GM18511 (cell line): ENCODE measurements at regions not wholly inside any gene's neighbourhood (a gene's known extent, or its start where the extent isn't known, plus 50 kb on each side); places are given as distances from the start of the nearest gene placed in this dataset.

ENCODE experiments used
- ATAC-seq: cut with Tn5 transposase; IDR thresholded peaks from one replicate; pipeline ENCODE4 v1.9.1; 2021; ENCODE audit warnings: mild to moderate bottlenecking, moderate library complexity; ENCODE audit not compliant: unreplicated experiment

- no peak for ATAC-seq
These were observed 137.8 kb upstream of the SPACA1 start for GRCh38 chr6:87909849-87910248.

- ATAC-seq, result no peak
These were observed 138.4 kb upstream of the SPACA1 start for GRCh38 chr6:87908978-87909811.

DNA sequence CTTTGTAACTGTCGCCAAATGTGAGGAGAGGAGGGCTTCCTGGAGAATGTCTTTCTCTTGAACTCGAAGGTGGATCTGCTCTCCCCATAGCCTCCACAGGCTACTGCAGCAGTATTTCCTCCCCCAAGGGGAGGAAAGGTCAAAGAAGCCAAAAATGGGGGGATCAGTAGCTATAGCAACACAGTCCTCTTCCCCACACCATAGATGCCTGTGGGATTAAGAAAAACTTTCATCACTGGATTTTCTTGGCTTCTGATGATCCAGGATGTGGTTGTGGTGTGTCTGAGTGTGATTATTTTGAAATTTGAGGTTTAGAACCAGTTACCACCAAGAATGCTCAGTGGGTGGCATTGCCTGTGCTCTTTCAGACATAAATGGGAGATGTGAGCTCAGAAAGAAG lies 140.1 kb upstream of the SPACA1 start:
- ATAC-seq, result peak; percentile 41

DNA sequence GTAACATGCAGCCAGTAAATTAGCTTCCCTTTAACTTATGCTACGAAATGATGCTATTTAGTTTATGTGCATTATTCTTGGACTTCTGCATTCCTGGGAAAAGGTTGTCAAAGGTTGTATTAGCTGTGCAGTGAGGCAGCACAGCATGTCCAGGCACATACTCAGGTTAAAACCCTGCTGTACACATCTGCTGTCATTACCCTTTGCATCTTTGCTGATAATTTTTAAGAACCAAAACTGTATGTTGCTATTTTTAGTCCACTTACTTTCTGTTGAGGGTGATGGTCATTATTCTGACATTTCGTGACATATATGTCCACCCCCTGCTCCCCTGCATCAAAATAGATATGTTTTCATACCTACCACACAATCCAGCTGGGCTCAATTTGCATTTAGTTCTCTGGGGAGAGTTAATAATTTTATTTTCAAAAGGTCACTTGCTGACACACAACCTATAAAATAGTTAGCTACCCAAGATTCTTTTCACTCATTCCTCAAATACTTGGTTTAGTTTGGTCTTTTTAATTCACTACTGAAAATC lies 142.5 kb upstream of the SPACA1 start:
- ATAC-seq, result peak; percentile 89

DNA sequence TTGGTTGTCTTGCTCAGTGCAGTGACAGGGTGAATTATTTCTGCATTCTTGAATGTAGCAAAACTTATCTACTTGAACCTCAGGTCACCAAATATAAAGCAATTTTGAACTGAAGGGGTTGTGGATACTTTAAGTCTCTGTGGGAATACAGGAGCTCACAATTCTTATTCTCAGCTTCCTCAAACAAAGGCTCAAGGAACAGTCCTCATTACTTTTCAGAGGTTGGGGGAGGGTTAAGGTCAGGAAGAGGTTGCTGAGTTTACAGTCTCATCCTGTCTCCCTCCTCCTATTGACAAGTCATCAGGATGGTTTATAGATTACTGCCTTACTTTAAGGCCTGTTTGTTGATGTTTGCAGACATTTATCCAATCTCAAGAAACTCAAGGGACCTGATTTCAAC lies 143.6 kb upstream of the SPACA1 start:
- ATAC-seq, result no peak

DNA sequence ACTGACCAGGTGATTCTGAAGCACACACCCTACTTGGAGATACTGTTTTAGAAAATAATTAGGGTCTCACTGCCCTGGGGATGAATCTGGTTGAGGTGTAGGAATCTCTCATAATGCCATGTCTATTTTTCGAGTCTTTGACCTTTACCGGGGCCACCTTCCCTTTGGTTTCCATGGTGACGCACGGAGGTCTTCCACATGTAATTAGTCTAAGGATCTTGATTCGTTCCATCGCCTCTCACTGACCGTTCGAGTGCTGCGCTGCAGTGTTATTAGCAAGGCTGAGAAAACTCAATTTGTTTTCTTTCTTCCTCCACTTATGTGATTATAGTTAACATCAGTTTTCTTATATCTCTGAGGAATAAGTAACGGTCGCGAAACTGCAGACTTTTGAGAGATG lies 144.3 kb upstream of the SPACA1 start:
- no peak for ATAC-seq

DNA sequence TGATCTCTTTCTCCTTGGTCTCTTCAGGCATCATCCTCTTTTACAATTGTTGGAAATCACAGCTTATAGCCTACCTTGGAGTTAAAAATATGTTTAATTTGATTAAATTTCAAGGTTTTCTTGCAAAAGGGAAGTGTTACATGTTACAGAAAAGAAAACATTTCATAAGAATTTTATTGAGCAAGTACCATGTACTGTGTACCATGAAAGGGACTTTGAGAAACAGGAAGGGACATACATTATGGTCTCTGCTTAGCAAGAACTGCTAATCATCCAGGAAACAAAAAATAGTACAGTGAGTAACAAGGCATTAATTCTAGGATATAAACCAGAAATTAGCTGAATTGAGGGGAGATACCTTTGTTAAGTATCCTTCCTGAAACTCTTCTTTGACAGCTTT lies 145.3 kb upstream of the SPACA1 start:
- ATAC-seq, result no peak

DNA sequence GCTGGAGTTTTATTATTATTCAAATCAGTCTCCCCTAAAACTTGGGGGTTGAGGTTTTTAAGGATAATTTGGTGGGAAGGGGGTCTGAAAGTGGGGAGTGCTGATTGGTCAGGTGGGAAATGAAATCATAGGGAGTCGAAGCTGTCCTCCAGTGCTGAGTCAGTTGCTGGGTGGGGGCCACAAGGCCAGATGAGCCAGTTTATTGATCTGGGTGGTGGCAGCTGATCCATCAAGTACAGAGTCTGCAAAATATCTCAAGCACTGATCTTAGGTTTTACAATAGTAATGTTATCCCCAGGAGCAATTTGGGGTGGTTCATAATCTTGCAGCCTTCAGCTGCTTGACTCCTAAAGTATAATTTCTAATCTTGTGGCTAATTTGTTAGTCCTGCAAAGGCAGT lies 146.0 kb upstream of the SPACA1 start:
- ATAC-seq, result no peak

DNA sequence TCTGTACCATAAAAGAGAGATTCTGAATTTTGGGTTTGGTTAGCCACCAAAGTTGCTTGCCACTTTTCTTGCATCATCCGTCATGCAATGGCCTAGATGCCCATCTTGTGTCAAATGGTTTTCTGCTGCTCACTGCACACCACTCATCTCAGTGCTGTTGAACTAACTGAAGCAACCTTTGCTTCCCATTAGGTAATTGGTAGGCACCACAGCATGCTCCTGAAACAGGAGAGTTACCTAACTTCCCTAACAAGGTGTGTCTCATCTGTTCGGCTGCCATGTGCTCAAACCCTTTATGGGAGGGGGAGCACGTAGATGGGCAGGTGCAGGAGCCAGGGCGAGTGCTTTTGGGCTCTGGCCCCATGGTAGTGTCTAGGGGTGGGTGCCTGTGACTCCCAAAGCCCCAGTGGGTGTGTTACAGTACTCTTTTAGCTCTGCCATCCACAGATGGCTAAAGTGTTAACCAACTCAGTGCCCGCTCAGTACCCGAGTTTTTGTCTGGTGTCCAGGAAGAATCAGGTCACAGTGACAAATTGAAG lies 147.4 kb upstream of the SPACA1 start:
- no peak for ATAC-seq

GRCh38 chr6:87899499-87900147 lies 148.0 kb upstream of the SPACA1 start:
- no peak for ATAC-seq

- no peak for ATAC-seq
These were observed 150.0 kb upstream of the SPACA1 start for GRCh38 chr6:87897663-87898062.

- ATAC-seq, result no peak
These were observed 150.6 kb upstream of the SPACA1 start for GRCh38 chr6:87897013-87897412.

- no peak for ATAC-seq
These were observed 160.4 kb upstream of the SPACA1 start for GRCh38 chr6:87887266-87887665.

- ATAC-seq, result no peak
These were observed 163.4 kb upstream of the SPACA1 start for GRCh38 chr6:87884203-87884602.

GRCh38 chr6:87881342-87881895 lies 166.2 kb upstream of the SPACA1 start:
- ATAC-seq, result no peak

DNA sequence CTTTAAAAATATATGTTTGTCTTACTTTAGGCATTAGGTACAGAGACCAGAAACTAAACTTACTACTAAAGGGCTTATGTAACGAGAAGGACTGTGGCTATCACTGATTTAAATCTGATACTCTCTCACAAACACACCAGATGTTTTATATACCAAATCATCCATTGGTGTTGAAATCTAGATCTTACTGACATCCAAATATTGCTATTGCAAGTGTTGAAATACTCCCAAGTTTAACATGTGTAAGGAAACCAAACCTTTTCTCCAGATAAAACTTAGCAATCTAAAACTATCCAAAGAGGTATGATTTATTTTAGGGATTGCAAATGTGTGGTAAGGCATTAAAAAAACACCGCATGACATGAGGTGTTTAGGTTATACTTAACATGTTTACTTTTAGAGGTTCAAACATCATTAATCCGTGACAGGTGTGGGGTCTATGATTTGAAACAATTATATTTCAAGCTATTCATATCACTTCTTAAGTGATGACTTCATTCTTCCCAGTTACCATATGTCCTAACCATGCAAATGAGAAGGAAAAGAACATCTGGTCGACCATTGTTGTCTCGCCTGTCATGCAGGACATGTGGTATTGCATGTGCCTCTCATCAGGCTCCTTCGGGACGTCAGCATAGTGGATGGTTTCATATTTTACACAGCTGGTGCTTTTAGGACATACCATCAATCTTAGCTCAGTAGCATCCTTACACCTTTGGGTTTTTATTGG lies 168.3 kb upstream of the SPACA1 start:
- peak; percentile 84 for ATAC-seq

- ATAC-seq, result no peak
These were observed 171.9 kb upstream of the SPACA1 start for GRCh38 chr6:87875781-87876180.

- ATAC-seq, result no peak
These were observed 171.5 kb upstream of the AKIRIN2 start for GRCh38 chr6:87873556-87873955.

- no peak for ATAC-seq
These were observed 168.5 kb upstream of the AKIRIN2 start for GRCh38 chr6:87870556-87870955.

- ATAC-seq, result no peak
These were observed 167.3 kb upstream of the AKIRIN2 start for GRCh38 chr6:87869064-87869905.
